OCI-LY3 (cell line): ENCODE measurements at regions not wholly inside any gene's neighbourhood (a gene's known extent, or its start where the extent isn't known, plus 50 kb on each side); places are given as distances from the start of the nearest gene placed in this dataset.

Experiments
- CTCF ChIP-seq: fragments of 200-600, 300-600 bp; sonication (generic); IDR thresholded peaks from 2 replicates; pipeline ENCODE4 v1.5.1; 2014; ENCODE audit warnings: antibody characterized with exemption, low read length, low read depth
- EZH2phosphoT487 ChIP-seq: fragments of 200-600 bp; shearing (Covaris generic); IDR thresholded peaks from 2 replicates; pipeline ENCODE4 v1.6.1; 2018; ENCODE audit warnings: antibody characterized with exemption, mixed run types, low read depth

GRCh38 chr14:25588751-25589150, 538.8 kb upstream of the STXBP6 start:
- TF ChIP-seq CTCF: no peak
- no peak for TF ChIP-seq EZH2phosphoT487
